AG04449 (cell line): ENCODE measurements at regions not wholly inside any gene's neighbourhood (a gene's known extent, or its start where the extent isn't known, plus 50 kb on each side); places are given as distances from the start of the nearest gene placed in this dataset.

Experiments used
- CTCF ChIA-PET: fragments of 350-600 bp; formaldehyde crosslinking; extraction: SDS; loops from one replicate; lab custom pipeline; 2021; ENCODE audit warnings: antibody characterized with exemption; lab: Yijun Ruan, JAX
- POLR2A ChIA-PET: fragments of 400-600, 350-600 bp; formaldehyde crosslinking; extraction: SDS; loops from one replicate; lab custom pipeline; 2020; ENCODE audit warnings: antibody characterized with exemption, inconsistent platforms; lab: Yijun Ruan, JAX
- DNase-seq: peaks from one replicate; pipeline ENCODE4 v3.0.0-alpha.2; 2010; ENCODE audit warnings: low read depth, low spot score
- H3K4me3 ChIP-seq: 2 replicates; pipeline ENCODE4 v1.5.1; 2011; ENCODE audit warnings: low read depth, mild to moderate bottlenecking, control low read depth, low read length
- TF ChIP-seq, protein P1 (sequence below): IDR thresholded peaks from one replicate; pipeline ENCODE4 v1.5.1; 2011; ENCODE audit warnings: mild to moderate bottlenecking, moderate library complexity, low read length, control low read depth, inconsistent platforms; ENCODE audit not compliant: insufficient read depth; ENCODE audit errors: missing control alignments

- CTCF ChIA-PET: interaction anchor here (0.5 kb wide), 1 partner anchor 34 kb away, joined by 3 read pairs; no protein-coding TSS in a partner anchor
- DNase-seq: no peak
- no peak overlapping the region for H3K4me3 ChIP-seq
- TF ChIP-seq, protein P1, sequence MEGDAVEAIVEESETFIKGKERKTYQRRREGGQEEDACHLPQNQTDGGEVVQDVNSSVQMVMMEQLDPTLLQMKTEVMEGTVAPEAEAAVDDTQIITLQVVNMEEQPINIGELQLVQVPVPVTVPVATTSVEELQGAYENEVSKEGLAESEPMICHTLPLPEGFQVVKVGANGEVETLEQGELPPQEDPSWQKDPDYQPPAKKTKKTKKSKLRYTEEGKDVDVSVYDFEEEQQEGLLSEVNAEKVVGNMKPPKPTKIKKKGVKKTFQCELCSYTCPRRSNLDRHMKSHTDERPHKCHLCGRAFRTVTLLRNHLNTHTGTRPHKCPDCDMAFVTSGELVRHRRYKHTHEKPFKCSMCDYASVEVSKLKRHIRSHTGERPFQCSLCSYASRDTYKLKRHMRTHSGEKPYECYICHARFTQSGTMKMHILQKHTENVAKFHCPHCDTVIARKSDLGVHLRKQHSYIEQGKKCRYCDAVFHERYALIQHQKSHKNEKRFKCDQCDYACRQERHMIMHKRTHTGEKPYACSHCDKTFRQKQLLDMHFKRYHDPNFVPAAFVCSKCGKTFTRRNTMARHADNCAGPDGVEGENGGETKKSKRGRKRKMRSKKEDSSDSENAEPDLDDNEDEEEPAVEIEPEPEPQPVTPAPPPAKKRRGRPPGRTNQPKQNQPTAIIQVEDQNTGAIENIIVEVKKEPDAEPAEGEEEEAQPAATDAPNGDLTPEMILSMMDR: no peak
- POLR2A ChIA-PET: no interaction called here
Observed at GRCh38 chr7:98464558-98464940, 63.7 kb upstream of the BAIAP2L1 start.

GRCh38 chr7:98463837-98464557 lies 63.1 kb upstream of the BAIAP2L1 start:
- ChIA-PET CTCF (interaction anchor here (0.5 kb wide), 1 partner anchor 34 kb away, joined by 3 read pairs; no protein-coding TSS in a partner anchor), POLR2A (no interaction called here)
- H3K4me3 ChIP-seq: no peak overlapping the region
- TF ChIP-seq, protein P1: no peak
- DNase-seq: no peak

- CTCF ChIA-PET: interaction anchor here (1.1 kb wide), 1 partner anchor 9 kb away, joined by 3 read pairs; no protein-coding TSS in a partner anchor
- POLR2A ChIA-PET: no interaction called here
- H3K4me3 ChIP-seq: no peak overlapping the region
- TF ChIP-seq, protein P1: no peak
- no peak for DNase-seq
Observed at GRCh38 chr7:98462911-98463633, 62.2 kb upstream of the BAIAP2L1 start.

DNA sequence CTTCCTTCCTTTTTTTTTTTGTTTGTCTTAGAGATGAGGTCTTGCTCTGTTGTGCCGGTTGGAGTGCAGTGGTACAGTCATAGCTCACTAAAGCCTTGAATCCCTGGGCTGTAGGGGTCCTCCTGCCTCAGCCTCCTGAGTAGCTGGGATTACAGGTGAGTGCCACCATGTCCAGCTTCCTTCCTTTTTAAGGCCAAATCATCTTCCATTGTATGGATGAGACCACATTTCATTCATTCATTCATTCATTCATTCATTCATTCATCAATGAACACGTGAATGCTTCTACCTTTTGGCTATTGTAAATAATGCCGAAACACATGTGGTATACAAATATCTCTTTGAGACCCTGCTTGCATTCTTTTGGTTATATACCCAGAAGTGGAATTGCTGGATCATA lies 60.0 kb upstream of the BAIAP2L1 start:
- ChIA-PET CTCF (no interaction called here), POLR2A (no interaction called here)
- H3K4me3 ChIP-seq: no peak overlapping the region
- TF ChIP-seq, protein P1: no peak
- no peak for DNase-seq

- TF ChIP-seq, protein P1: no peak
- ChIA-PET CTCF (no interaction called here), POLR2A (no interaction called here)
- DNase-seq: no peak
- no peak overlapping the region for H3K4me3 ChIP-seq
Observed at GRCh38 chr7:98459529-98459928, 58.6 kb upstream of the BAIAP2L1 start.
